Activated naive CD4-positive, alpha-beta T cell treated with anti-CD3 and anti-CD28 coated beads, Interleukin-2, amount 50 U/mL, for 24 hours (primary cell): ENCODE measurements at regions not wholly inside any gene's neighbourhood (a gene's known extent, or its start where the extent isn't known, plus 50 kb on each side); places are given as distances from the start of the nearest gene placed in this dataset.
"Not testable (repeated sequence)": the region's sequence is repeated elsewhere in the genome, so short reads cannot be mapped to it uniquely, and the experiment has no call there.

Experiments
- H3K27ac Mint-ChIP-seq: one replicate; pipeline ENCODE4 v1.8.0; 2021; ENCODE audit warnings: mild to moderate bottlenecking, mixed read lengths
- H3K27me3 Mint-ChIP-seq: one replicate; pipeline ENCODE4 v1.8.0; 2021; ENCODE audit warnings: mixed read lengths
- H3K36me3 Mint-ChIP-seq: one replicate; pipeline ENCODE4 v1.8.0; 2021; ENCODE audit warnings: mixed read lengths
- H3K4me1 Mint-ChIP-seq: one replicate; pipeline ENCODE4 v1.8.0; 2021; ENCODE audit warnings: mixed read lengths
- H3K4me3 Mint-ChIP-seq: one replicate; pipeline ENCODE4 v1.8.0; 2021; ENCODE audit warnings: mild to moderate bottlenecking, mixed read lengths
- H3K9me3 Mint-ChIP-seq: one replicate; pipeline ENCODE4 v1.8.0; 2021; ENCODE audit warnings: mixed read lengths

DNA sequence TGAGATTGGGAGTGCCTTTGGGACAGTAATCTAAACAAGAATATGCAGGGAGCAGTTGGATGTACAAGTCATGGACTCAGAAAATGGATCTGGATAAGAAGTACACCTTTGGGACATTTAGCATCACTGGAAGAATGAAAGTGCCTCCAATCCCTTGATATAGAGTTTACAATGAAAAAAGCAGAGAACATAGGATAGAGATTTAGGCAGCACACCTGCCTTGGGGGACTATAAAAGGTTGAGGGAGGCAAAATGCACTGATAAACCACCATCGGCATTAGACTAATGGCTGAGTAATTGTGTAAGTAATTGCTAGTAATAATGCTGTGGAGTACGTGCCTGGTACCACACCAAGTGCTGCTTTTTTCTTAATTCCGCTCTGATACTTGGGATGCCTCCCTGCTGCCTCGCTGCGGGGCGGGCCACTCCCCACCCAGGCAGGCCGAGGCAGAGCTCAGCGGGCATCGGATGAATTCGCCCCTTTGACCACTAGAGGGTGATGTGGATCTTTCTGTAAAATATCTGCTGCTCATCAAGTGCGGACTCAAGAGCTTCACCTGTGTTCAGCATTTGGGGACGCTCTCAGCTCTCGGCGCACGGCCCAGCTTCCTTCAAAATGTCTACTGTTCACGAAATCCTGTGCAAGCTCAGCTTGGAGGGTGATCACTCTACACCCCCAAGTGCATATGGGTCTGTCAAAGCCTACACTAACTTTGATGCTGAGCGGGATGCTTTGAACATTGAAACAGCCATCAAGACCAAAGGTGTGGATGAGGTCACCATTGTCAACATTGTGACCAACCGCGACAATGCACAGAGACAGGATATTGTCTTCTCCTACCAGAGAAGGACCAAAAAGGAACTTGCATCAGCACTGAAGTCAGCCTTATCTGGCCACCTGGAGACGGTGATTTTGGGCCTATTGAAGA is 99.9 kb downstream of the ANKRD18B start:
- Mint-ChIP-seq H3K4me1 (peaks cover 4% of the 10 kb centered on the region), H3K27me3 (peaks cover 13% of the 10 kb centered on the region), H3K4me3 (no peak overlapping the region), H3K27ac (no peak overlapping the region), H3K9me3 (no peaks in the 10 kb centered on the region), H3K36me3 (no peaks in the 10 kb centered on the region)

- not testable (repeated sequence) for H3K36me3 Mint-ChIP-seq, H3K9me3 Mint-ChIP-seq, H3K27ac Mint-ChIP-seq, H3K4me3 Mint-ChIP-seq, H3K4me1 Mint-ChIP-seq
- H3K27me3 Mint-ChIP-seq: peaks cover 24% of the 10 kb centered on the region
Measured at GRCh38 chr9:33628318-33628717, 104.3 kb downstream of the ANKRD18B start.

DNA sequence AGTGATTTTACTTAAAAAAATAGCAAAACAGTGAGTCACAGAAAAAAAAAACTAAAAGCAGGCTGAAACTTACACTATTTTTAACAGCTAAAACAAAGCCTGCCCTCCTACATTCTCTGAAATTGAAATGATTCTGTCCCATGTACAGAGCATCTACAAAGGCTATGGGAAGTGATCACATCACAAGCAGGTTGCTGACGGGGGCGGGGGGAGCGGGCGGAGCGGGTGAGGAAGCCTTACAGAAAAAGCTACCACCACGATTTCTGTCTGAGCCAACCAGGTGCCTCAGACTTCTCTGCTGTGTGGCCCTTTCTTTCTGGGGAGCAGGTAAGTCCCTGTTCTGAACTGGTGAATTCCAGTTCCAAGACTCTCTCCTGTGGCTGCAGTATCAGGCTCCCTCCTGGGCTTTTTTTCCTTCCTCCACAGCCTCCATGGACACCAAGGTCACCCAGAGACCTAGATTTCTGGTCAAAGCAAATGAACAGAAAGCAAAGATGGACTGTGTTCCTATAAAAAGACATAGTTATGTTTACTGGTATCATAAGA is 104.9 kb downstream of the ANKRD18B start:
- Mint-ChIP-seq H3K36me3 (no peaks in the 10 kb centered on the region), H3K9me3 (no peaks in the 10 kb centered on the region), H3K27me3 (peaks cover 20% of the 10 kb centered on the region), H3K27ac (no peak overlapping the region), H3K4me1 (peaks cover 3% of the 10 kb centered on the region), H3K4me3 (no peak overlapping the region)

- no peaks in the 10 kb centered on the region for H3K9me3 Mint-ChIP-seq
- no peak overlapping the region for H3K4me3 Mint-ChIP-seq
- H3K27me3 Mint-ChIP-seq: peaks cover 37% of the 10 kb centered on the region
- H3K36me3 Mint-ChIP-seq: no peaks in the 10 kb centered on the region
- H3K27ac Mint-ChIP-seq: no peak overlapping the region
- no peaks in the 10 kb centered on the region for H3K4me1 Mint-ChIP-seq
Measured at GRCh38 chr9:33633636-33634035, 109.6 kb downstream of the ANKRD18B start.

- H3K27me3 Mint-ChIP-seq: peaks cover 55% of the 10 kb centered on the region
- no peaks in the 10 kb centered on the region for H3K36me3 Mint-ChIP-seq
- no peaks in the 10 kb centered on the region for H3K4me1 Mint-ChIP-seq
- no peaks in the 10 kb centered on the region for H3K9me3 Mint-ChIP-seq
- H3K27ac Mint-ChIP-seq: no peak overlapping the region
- no peak overlapping the region for H3K4me3 Mint-ChIP-seq
Measured at GRCh38 chr9:33637881-33638280, 113.8 kb downstream of the ANKRD18B start.

DNA sequence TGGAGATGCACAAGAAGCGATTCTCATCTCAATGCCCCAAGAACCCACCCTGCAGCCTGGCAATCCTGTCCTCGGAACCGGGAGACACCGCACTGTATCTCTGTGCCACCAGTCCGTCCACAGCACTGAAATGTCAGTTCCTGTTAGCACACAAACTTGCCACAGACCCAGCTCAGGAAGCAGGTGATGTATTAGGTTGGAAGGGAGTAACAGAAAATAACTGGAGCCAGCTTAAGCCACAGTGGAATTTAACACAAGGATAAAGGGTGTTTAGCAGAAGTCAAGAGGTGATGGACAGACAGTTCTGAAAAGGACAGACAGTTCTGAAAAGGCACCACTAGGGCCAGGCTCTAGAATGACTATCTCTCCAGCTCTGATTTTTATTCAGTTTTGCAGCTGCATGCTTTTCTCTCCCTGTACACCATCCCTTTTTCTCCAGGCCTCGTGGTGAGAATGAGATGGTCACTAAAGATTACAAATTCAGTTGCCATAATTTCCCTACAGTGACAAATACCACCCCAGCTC is 114.4 kb downstream of the ANKRD18B start:
- Mint-ChIP-seq H3K4me3 (no peak overlapping the region), H3K27me3 (peaks cover 57% of the 10 kb centered on the region), H3K9me3 (no peaks in the 10 kb centered on the region), H3K27ac (no peak overlapping the region), H3K36me3 (no peaks in the 10 kb centered on the region), H3K4me1 (no peaks in the 10 kb centered on the region)

GRCh38 chr9:33645706-33646105 is 121.7 kb downstream of the ANKRD18B start:
- Mint-ChIP-seq H3K4me1 (no peaks in the 10 kb centered on the region), H3K4me3 (no peak overlapping the region), H3K27me3 (peaks cover 34% of the 10 kb centered on the region)

DNA sequence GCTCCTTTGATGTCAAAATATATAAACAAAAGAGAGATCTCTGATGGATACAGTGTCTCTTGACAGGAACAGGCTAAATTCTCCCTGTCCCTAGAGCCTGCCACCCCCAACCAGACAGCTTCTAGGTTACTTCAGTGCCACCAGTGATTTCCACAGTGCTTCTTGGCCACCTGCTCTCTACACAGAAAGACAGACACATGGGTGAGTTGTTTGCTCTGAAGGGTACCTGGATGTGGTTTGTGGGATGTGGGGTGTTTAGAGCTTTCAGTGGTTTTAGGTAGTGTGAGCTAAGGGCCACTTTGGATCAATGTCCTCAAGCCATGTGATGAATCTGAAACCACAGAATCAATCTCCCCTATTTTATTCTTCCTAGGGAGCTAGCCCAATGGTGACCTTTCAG is 125.4 kb downstream of the ANKRD18B start:
- H3K27ac Mint-ChIP-seq: no peak overlapping the region

More at GRCh38 chr9:33645706-33646105, 121.7 kb downstream of the ANKRD18B start:
- Mint-ChIP-seq H3K27ac (no peak overlapping the region), H3K9me3 (no peaks in the 10 kb centered on the region), H3K36me3 (no peaks in the 10 kb centered on the region)

GRCh38 chr9:33651125-33651524 is 127.1 kb downstream of the ANKRD18B start:
- Mint-ChIP-seq H3K4me1 (no peaks in the 10 kb centered on the region), H3K27ac (no peak overlapping the region), H3K27me3 (peaks cover 20% of the 10 kb centered on the region), H3K9me3 (no peaks in the 10 kb centered on the region), H3K4me3 (no peak overlapping the region), H3K36me3 (no peaks in the 10 kb centered on the region)

More for the DNA sequence above, 125.4 kb downstream of the ANKRD18B start:
- H3K9me3 Mint-ChIP-seq: no peaks in the 10 kb centered on the region
- no peaks in the 10 kb centered on the region for H3K4me1 Mint-ChIP-seq
- no peaks in the 10 kb centered on the region for H3K36me3 Mint-ChIP-seq
- H3K27me3 Mint-ChIP-seq: peaks cover 20% of the 10 kb centered on the region
- H3K4me3 Mint-ChIP-seq: no peak overlapping the region

- Mint-ChIP-seq H3K4me3 (no peak overlapping the region), H3K9me3 (no peaks in the 10 kb centered on the region), H3K27ac (no peak overlapping the region), H3K36me3 (no peaks in the 10 kb centered on the region), H3K4me1 (no peaks in the 10 kb centered on the region), H3K27me3 (peaks cover 6% of the 10 kb centered on the region)
Measured at GRCh38 chr9:33659921-33660320, 135.4 kb upstream of the PRSS3 start.

DNA sequence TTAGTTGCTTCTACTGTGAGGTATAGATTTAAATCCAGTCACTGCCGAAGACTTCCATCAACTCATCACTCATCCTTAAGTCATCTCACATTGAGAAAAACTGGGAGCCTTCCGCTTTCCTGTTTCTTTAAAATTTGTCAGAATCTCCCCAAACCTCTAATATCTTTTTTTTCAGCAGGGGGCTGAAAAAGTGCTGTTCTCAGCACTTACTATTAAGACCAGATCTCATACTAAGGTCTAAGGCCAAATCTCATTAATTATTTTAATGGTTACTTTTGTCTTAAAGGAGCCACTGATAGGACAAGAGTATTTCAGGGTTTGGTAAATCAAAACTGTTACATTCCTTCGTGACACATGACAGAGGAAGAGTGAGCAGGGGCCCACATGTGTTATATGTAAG is 134.6 kb upstream of the PRSS3 start:
- H3K27ac Mint-ChIP-seq: no peak overlapping the region
- H3K36me3 Mint-ChIP-seq: no peaks in the 10 kb centered on the region
- H3K9me3 Mint-ChIP-seq: no peaks in the 10 kb centered on the region
- H3K4me3 Mint-ChIP-seq: no peak overlapping the region
- peaks cover 4% of the 10 kb centered on the region for H3K27me3 Mint-ChIP-seq
- no peaks in the 10 kb centered on the region for H3K4me1 Mint-ChIP-seq

- no peak overlapping the region for H3K4me3 Mint-ChIP-seq
- no peaks in the 10 kb centered on the region for H3K36me3 Mint-ChIP-seq
- H3K4me1 Mint-ChIP-seq: no peaks in the 10 kb centered on the region
- H3K27me3 Mint-ChIP-seq: peaks cover 4% of the 10 kb centered on the region
- H3K9me3 Mint-ChIP-seq: no peaks in the 10 kb centered on the region
- no peak overlapping the region for H3K27ac Mint-ChIP-seq
Measured at GRCh38 chr9:33661176-33661575, 134.2 kb upstream of the PRSS3 start.

GRCh38 chr9:33662871-33663270 is 132.5 kb upstream of the PRSS3 start:
- H3K36me3 Mint-ChIP-seq: no peaks in the 10 kb centered on the region
- no peaks in the 10 kb centered on the region for H3K9me3 Mint-ChIP-seq

GRCh38 chr9:33676194-33676745 is 119.1 kb upstream of the PRSS3 start:
- H3K9me3 Mint-ChIP-seq, H3K36me3 Mint-ChIP-seq, H3K27ac Mint-ChIP-seq: not testable (repeated sequence)
- Mint-ChIP-seq H3K4me3 (peak overlapping the region; percentile 90), H3K27me3 (peaks cover 58% of the 10 kb centered on the region), H3K4me1 (peaks cover 10% of the 10 kb centered on the region)

More at GRCh38 chr9:33662871-33663270, 132.5 kb upstream of the PRSS3 start:
- peaks cover 7% of the 10 kb centered on the region for H3K27me3 Mint-ChIP-seq
- H3K4me1 Mint-ChIP-seq: no peaks in the 10 kb centered on the region
- no peak overlapping the region for H3K4me3 Mint-ChIP-seq
- H3K27ac Mint-ChIP-seq: no peak overlapping the region

DNA sequence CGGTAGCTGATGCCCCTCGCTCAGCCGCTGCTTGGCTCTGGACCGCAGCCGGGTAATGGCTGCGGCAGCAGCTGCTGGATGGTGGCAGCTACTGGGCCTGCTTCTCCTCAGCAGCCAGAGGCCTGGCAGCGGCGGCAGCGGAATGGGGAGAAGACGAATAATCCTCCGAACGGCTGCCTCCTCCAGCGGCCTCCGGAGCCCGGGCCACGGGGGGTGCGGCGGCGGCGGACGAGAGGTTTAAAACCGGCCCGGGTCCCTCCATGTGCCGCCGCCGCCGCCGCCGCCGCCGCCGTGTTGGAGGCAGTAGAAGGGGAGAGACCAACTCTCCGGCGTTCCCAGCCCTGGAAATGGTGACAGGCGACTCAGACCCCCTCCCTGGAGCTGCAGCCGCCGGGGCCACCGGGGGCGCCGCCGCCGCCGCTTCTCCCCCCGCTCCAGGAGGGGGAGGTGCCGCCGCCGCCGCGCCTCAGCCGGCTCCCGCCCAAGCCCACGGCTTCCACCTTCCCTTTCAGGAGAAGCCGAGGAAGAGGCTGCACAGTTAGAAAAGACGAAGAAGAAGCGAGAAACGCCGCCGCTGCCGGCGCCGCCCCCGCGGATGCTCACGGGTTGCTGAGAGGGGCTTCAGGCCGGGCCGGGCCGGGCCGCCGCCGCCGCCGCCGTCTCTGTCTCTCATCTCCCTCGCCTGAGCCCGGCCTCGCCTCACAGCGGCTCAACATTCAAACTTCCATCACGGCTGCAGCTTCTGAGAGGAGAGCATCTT is 118.4 kb upstream of the PRSS3 start:
- Mint-ChIP-seq H3K36me3 (no peaks in the 10 kb centered on the region), H3K4me3 (peak overlapping the region; percentile 90), H3K9me3 (no peaks in the 10 kb centered on the region), H3K27me3 (peaks cover 56% of the 10 kb centered on the region), H3K27ac (no peak overlapping the region), H3K4me1 (peaks cover 10% of the 10 kb centered on the region)
